Effector memory CD4-positive, alpha-beta T cell (primary cell): ENCODE measurements at regions not wholly inside any gene's neighbourhood (a gene's known extent, or its start where the extent isn't known, plus 50 kb on each side); places are given as distances from the start of the nearest gene placed in this dataset.

Experiments used
- DNase-seq, 3 donors: peaks; one replicate each; pipeline ENCODE4 v3.0.0-alpha.2; 2020
- H3K27ac ChIP-seq: 2 replicates; pipeline ENCODE4 v1.7.0; 2013; ENCODE audit warnings: mild to moderate bottlenecking, low read length, moderate library complexity; ENCODE audit not compliant: insufficient read depth, poor library complexity, severe bottlenecking
- H3K27me3 ChIP-seq: replicated peaks from 2 replicates; pipeline ENCODE4 v1.7.0; 2013; ENCODE audit warnings: mild to moderate bottlenecking, low read length; ENCODE audit not compliant: insufficient read depth, control insufficient read depth, poor library complexity, severe bottlenecking
- H3K36me3 ChIP-seq: 2 replicates; pipeline ENCODE4 v1.7.0; 2013; ENCODE audit warnings: mild to moderate bottlenecking, low read length, moderate library complexity; ENCODE audit not compliant: control insufficient read depth, insufficient read depth
- H3K4me1 ChIP-seq: 2 replicates; pipeline ENCODE4 v1.7.0; 2013; ENCODE audit warnings: low read length, mild to moderate bottlenecking; ENCODE audit not compliant: control insufficient read depth, insufficient read depth, poor library complexity, severe bottlenecking
- H3K4me3 ChIP-seq: 2 replicates; pipeline ENCODE4 v1.7.0; 2013; ENCODE audit warnings: low read length, low read depth, mild to moderate bottlenecking; ENCODE audit not compliant: insufficient read depth, poor library complexity, severe bottlenecking
- H3K9me3 ChIP-seq: 2 replicates; pipeline ENCODE4 v1.7.0; 2013; ENCODE audit warnings: mild to moderate bottlenecking, low read length, moderate library complexity; ENCODE audit not compliant: control insufficient read depth

- no peak overlapping the region for H3K4me3 ChIP-seq
- H3K36me3 ChIP-seq, result no peaks in the 10 kb centered on the region
- no peaks in the 10 kb centered on the region for H3K4me1 ChIP-seq
- DNase-seq, result no peak
- H3K27me3 ChIP-seq, result no peaks in the 10 kb centered on the region
- H3K9me3 ChIP-seq, result no peaks in the 10 kb centered on the region
- H3K27ac ChIP-seq, result no peak overlapping the region
Observed at GRCh38 chr21:31609081-31609480, 50.4 kb upstream of the SOD1 start.

GRCh38 chr21:31607791-31608190 is 51.7 kb upstream of the SOD1 start:
- no peaks in the 10 kb centered on the region for H3K9me3 ChIP-seq
- no peaks in the 10 kb centered on the region for H3K36me3 ChIP-seq
- no peaks in the 10 kb centered on the region for H3K4me1 ChIP-seq

GRCh38 chr21:31606081-31606874 is 53.2 kb upstream of the SOD1 start:
- Histone ChIP-seq H3K36me3 (no peaks in the 10 kb centered on the region), H3K27ac (no peak overlapping the region), H3K4me3 (no peak overlapping the region), H3K4me1 (no peaks in the 10 kb centered on the region), H3K27me3 (no peaks in the 10 kb centered on the region), H3K9me3 (no peaks in the 10 kb centered on the region)
- no peak for DNase-seq

More at GRCh38 chr21:31607791-31608190, 51.7 kb upstream of the SOD1 start:
- H3K4me3 ChIP-seq, result no peak overlapping the region
- H3K27ac ChIP-seq, result no peak overlapping the region
- DNase-seq, result no peak
- H3K27me3 ChIP-seq, result no peaks in the 10 kb centered on the region

- Histone ChIP-seq H3K9me3 (no peaks in the 10 kb centered on the region), H3K4me3 (no peak overlapping the region), H3K27me3 (no peaks in the 10 kb centered on the region), H3K4me1 (no peaks in the 10 kb centered on the region), H3K36me3 (no peaks in the 10 kb centered on the region), H3K27ac (no peak overlapping the region)
- DNase-seq, result peak; percentile 18 to 56 (median 30)
Observed at GRCh38 chr21:31604591-31605190, 54.8 kb upstream of the SOD1 start.

GRCh38 chr21:31599563-31599962 is 59.9 kb upstream of the SOD1 start:
- Histone ChIP-seq H3K4me3 (no peak overlapping the region), H3K27me3 (no peaks in the 10 kb centered on the region), H3K9me3 (no peaks in the 10 kb centered on the region), H3K27ac (no peak overlapping the region), H3K4me1 (no peaks in the 10 kb centered on the region), H3K36me3 (no peaks in the 10 kb centered on the region)
- DNase-seq, result no peak

GRCh38 chr21:31599013-31599412 is 60.5 kb upstream of the SOD1 start:
- DNase-seq, result no peak
- Histone ChIP-seq H3K4me1 (no peaks in the 10 kb centered on the region), H3K9me3 (no peaks in the 10 kb centered on the region), H3K27me3 (no peaks in the 10 kb centered on the region), H3K27ac (no peak overlapping the region), H3K36me3 (no peaks in the 10 kb centered on the region), H3K4me3 (no peak overlapping the region)

- H3K9me3 ChIP-seq, result no peaks in the 10 kb centered on the region
- H3K36me3 ChIP-seq, result no peaks in the 10 kb centered on the region
- no peaks in the 10 kb centered on the region for H3K4me1 ChIP-seq
- no peaks in the 10 kb centered on the region for H3K27me3 ChIP-seq
- no peak overlapping the region for H3K27ac ChIP-seq
- DNase-seq, result no peak
- no peak overlapping the region for H3K4me3 ChIP-seq
Observed at GRCh38 chr21:31597683-31598082, 61.8 kb upstream of the SOD1 start.

GRCh38 chr21:31596055-31596454 is 63.4 kb upstream of the SOD1 start:
- no peak for DNase-seq
- Histone ChIP-seq H3K4me3 (no peak overlapping the region), H3K36me3 (no peaks in the 10 kb centered on the region), H3K27ac (no peak overlapping the region), H3K27me3 (no peaks in the 10 kb centered on the region), H3K4me1 (no peaks in the 10 kb centered on the region), H3K9me3 (no peaks in the 10 kb centered on the region)

GRCh38 chr21:31594726-31595125 is 64.8 kb upstream of the SOD1 start:
- Histone ChIP-seq H3K27ac (no peak overlapping the region), H3K4me3 (no peak overlapping the region), H3K4me1 (no peaks in the 10 kb centered on the region), H3K36me3 (no peaks in the 10 kb centered on the region), H3K9me3 (no peaks in the 10 kb centered on the region), H3K27me3 (no peaks in the 10 kb centered on the region)
- no peak for DNase-seq

GRCh38 chr21:31594279-31594678 is 65.2 kb upstream of the SOD1 start:
- H3K9me3 ChIP-seq, result no peaks in the 10 kb centered on the region
- DNase-seq, result no peak
- no peaks in the 10 kb centered on the region for H3K27me3 ChIP-seq
- H3K27ac ChIP-seq, result no peak overlapping the region
- no peak overlapping the region for H3K4me3 ChIP-seq
- H3K36me3 ChIP-seq, result no peaks in the 10 kb centered on the region
- no peaks in the 10 kb centered on the region for H3K4me1 ChIP-seq
